Natural killer cell (primary cell): ENCODE measurements at regions not wholly inside any gene's neighbourhood (a gene's known extent, or its start where the extent isn't known, plus 50 kb on each side); places are given as distances from the start of the nearest gene placed in this dataset.

ENCODE experiments used
- ATAC-seq, 3 donors: fragments of 150-1000 bp in 2 of 3; fragments of 200-7000 bp in 1 of 3; cut with Tn5 transposase; 1 replicate in 1 of 3; 2 replicates in 2 of 3; pipeline ENCODE4 v1.10.0; 2021; ENCODE audit warnings: mild to moderate bottlenecking in 2 of 3, moderate library complexity in 2 of 3
- DNase-seq, 2 donors: peaks; one replicate each; pipeline versions ENCODE4 v3.0.0 to v3.0.0-alpha.2; 2013 to 2021; ENCODE audit warnings: mixed read lengths in 1 of 2
- H3K27ac ChIP-seq: one replicate; pipeline ENCODE4 v1.5.1; 2013; ENCODE audit warnings: mild to moderate bottlenecking, low read length
- H3K27me3 ChIP-seq: one replicate; pipeline ENCODE4 v1.6.1; 2013; ENCODE audit warnings: low read length; ENCODE audit not compliant: control insufficient read depth, insufficient read depth
- H3K36me3 ChIP-seq: one replicate; pipeline ENCODE4 v1.6.1; 2013; ENCODE audit warnings: low read length; ENCODE audit not compliant: control insufficient read depth, insufficient read depth
- H3K4me1 ChIP-seq: one replicate; pipeline ENCODE4 v1.6.1; 2013; ENCODE audit warnings: low read length; ENCODE audit not compliant: control insufficient read depth, insufficient read depth
- H3K4me3 ChIP-seq: one replicate; pipeline ENCODE4 v1.5.1; 2013; ENCODE audit warnings: low read length
- H3K9me3 ChIP-seq: one replicate; pipeline ENCODE4 v1.6.1; 2013; ENCODE audit warnings: low read length; ENCODE audit not compliant: control insufficient read depth, insufficient read depth
- H3K27ac Mint-ChIP-seq, 2 donors: one replicate each; pipeline ENCODE4 v1.8.0; 2022; ENCODE audit warnings: mild to moderate bottlenecking in 2 of 2, mixed read lengths in 2 of 2, moderate library complexity in 1 of 2
- H3K27me3 Mint-ChIP-seq, 2 donors: one replicate each; pipeline ENCODE4 v1.8.0; 2022; ENCODE audit warnings: low read depth in 2 of 2, mixed read lengths in 2 of 2
- H3K36me3 Mint-ChIP-seq: one replicate; pipeline ENCODE4 v1.8.0; 2022; ENCODE audit warnings: mixed read lengths
- H3K4me1 Mint-ChIP-seq, 2 donors: one replicate each; pipeline ENCODE4 v1.8.0; 2022; ENCODE audit warnings: mixed read lengths in 2 of 2
- H3K4me3 Mint-ChIP-seq: one replicate; pipeline ENCODE4 v1.8.0; 2022; ENCODE audit warnings: mild to moderate bottlenecking, moderate library complexity, mixed read lengths
- H3K9me3 Mint-ChIP-seq, 2 donors: one replicate each; pipeline ENCODE4 v1.8.0; 2022; ENCODE audit warnings: mixed read lengths in 2 of 2
- CTCF ChIP-seq: fragments of 200-600 bp; IDR thresholded peaks from one replicate; pipeline ENCODE4 v1.8.0; 2022; ENCODE audit warnings: antibody characterized with exemption
- WGBS: methylation state at CpG from one replicate; pipeline ENCODE4 v1.1.7; 2013; ENCODE audit warnings: missing lambda C conversion rate; ENCODE audit not compliant: insufficient coverage; 5-methylcytosine and 5-hydroxymethylcytosine counted together
- intact Hi-C: fragments of 100-400 bp; cut with micrococcal nuclease; formaldehyde crosslinking; loops from one replicate; pipeline ENCODE4 v1.14.2; 2022

GRCh38 chr3:117726776-117727175, 1017.2 kb downstream of the TUSC7 start:
- Mint-ChIP-seq H3K27me3 (no peaks in the 10 kb centered on the region), H3K4me1 (no peaks in the 10 kb centered on the region), H3K9me3 (peaks cover 4 to 5% of the 10 kb centered on the region in 2 donors), H3K36me3 (no peaks in the 10 kb centered on the region), H3K4me3 (no peak overlapping the region), H3K27ac (no peak overlapping the region)
- Histone ChIP-seq H3K36me3 (no peaks in the 10 kb centered on the region), H3K4me3 (no peak overlapping the region), H3K4me1 (no peaks in the 10 kb centered on the region), H3K27ac (no peak overlapping the region), H3K27me3 (no peaks in the 10 kb centered on the region), H3K9me3 (no peaks in the 10 kb centered on the region)
- ATAC-seq (no peak), DNase-seq (no peak)
- intact Hi-C loops, result no loop called here
- TF ChIP-seq CTCF, result no peak

GRCh38 chr3:117728226-117728625, 1018.6 kb downstream of the TUSC7 start:
- ATAC-seq (no peak), DNase-seq (no peak)
- no peaks in the 10 kb centered on the region for H3K36me3 Mint-ChIP-seq
- no peak overlapping the region for H3K4me3 Mint-ChIP-seq
- no peak overlapping the region for H3K4me3 ChIP-seq
- intact Hi-C loops, result no loop called here
- H3K36me3 ChIP-seq, result no peaks in the 10 kb centered on the region
- H3K27me3 ChIP-seq, result no peaks in the 10 kb centered on the region
- H3K27ac Mint-ChIP-seq, result no peak overlapping the region
- peaks cover 4 to 5% of the 10 kb centered on the region in 2 donors for H3K9me3 Mint-ChIP-seq
- TF ChIP-seq CTCF, result no peak
- H3K27me3 Mint-ChIP-seq, result no peaks in the 10 kb centered on the region
- H3K4me1 ChIP-seq, result no peaks in the 10 kb centered on the region
- H3K27ac ChIP-seq, result no peak overlapping the region
- WGBS, result 89% methylated on average over 1 of the region's 1 CpG
- H3K4me1 Mint-ChIP-seq, result no peaks in the 10 kb centered on the region
- H3K9me3 ChIP-seq, result no peaks in the 10 kb centered on the region

DNA sequence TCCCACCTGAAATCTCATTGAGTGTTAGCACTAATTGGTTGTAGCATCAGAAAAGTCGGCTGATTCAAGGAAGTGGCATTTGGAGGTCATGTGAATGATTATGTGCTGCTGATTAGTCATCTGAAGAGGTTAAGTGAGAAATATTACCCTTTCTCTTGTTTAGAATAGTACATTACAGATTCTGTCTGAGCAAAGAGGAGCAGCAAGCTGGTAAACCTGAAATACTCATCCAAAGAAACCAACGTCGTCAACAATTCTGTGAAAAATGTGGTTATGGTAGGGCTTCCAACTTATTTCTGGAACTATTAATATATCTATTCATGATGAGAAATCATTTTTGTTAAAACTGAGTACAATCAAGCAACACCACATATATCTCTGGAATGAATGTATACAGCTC, 1024.9 kb downstream of the TUSC7 start:
- no peak for TF ChIP-seq CTCF
- Histone ChIP-seq H3K4me1 (no peaks in the 10 kb centered on the region), H3K36me3 (no peaks in the 10 kb centered on the region), H3K9me3 (no peaks in the 10 kb centered on the region), H3K27me3 (no peaks in the 10 kb centered on the region), H3K4me3 (no peak overlapping the region), H3K27ac (no peak overlapping the region)
- WGBS, result 91% methylated on average over 1 of the region's 3 CpGs
- ATAC-seq (no peak), DNase-seq (no peak)
- Mint-ChIP-seq H3K27ac (no peak overlapping the region), H3K9me3 (peaks cover 3 to 11% of the 10 kb centered on the region in 2 donors), H3K36me3 (no peaks in the 10 kb centered on the region), H3K4me3 (no peak overlapping the region), H3K27me3 (no peaks in the 10 kb centered on the region), H3K4me1 (no peaks in the 10 kb centered on the region)
- intact Hi-C loops, result no loop called here

- Mint-ChIP-seq H3K4me1 (no peaks in the 10 kb centered on the region), H3K4me3 (no peak overlapping the region), H3K9me3 (peaks cover 6 to 14% of the 10 kb centered on the region in 2 donors), H3K27ac (no peak overlapping the region), H3K27me3 (no peaks in the 10 kb centered on the region), H3K36me3 (no peaks in the 10 kb centered on the region)
- ATAC-seq (no peak), DNase-seq (no peak)
- no peaks in the 10 kb centered on the region for H3K9me3 ChIP-seq
- H3K27me3 ChIP-seq, result no peaks in the 10 kb centered on the region
- TF ChIP-seq CTCF, result no peak
- intact Hi-C loops, result no loop called here
- no peaks in the 10 kb centered on the region for H3K4me1 ChIP-seq
- WGBS, result 71% methylated on average over 2 of the region's 2 CpGs
- no peak overlapping the region for H3K27ac ChIP-seq
- no peaks in the 10 kb centered on the region for H3K36me3 ChIP-seq
- no peak overlapping the region for H3K4me3 ChIP-seq
These were observed 1026.0 kb downstream of the TUSC7 start for GRCh38 chr3:117735481-117736101.
